ENCODE measurements at regions not wholly inside any gene's neighbourhood (a gene's known extent, or its start where the extent isn't known, plus 50 kb on each side); places are given as distances from the start of the nearest gene placed in this dataset.
"Not testable (repeated sequence)": the region's sequence is repeated elsewhere in the genome, so short reads cannot be mapped to it uniquely, and the experiment has no call there.

GRCh38 chr5:87746891-87747377, 334.2 kb upstream of the CCNH start:
- DNase-seq (ENCODE audit: low read depth): no peak

- DNase-seq (ENCODE audit: low read depth): no peak
These were observed 333.6 kb upstream of the CCNH start for GRCh38 chr5:87746341-87746740.

- no peak for DNase-seq (ENCODE audit: low read depth)
These were observed 329.2 kb upstream of the CCNH start for GRCh38 chr5:87741881-87742280.

- DNase-seq (ENCODE audit: low read depth): no peak
These were observed 323.2 kb upstream of the CCNH start for GRCh38 chr5:87735923-87736322.

- DNase-seq (ENCODE audit: low read depth): no peak
These were observed 321.2 kb upstream of the CCNH start for GRCh38 chr5:87733897-87734296.

- no peak for DNase-seq (ENCODE audit: low read depth)
These were observed 320.4 kb upstream of the CCNH start for GRCh38 chr5:87732875-87733768.

- no peak for DNase-seq (ENCODE audit: low read depth)
These were observed 317.1 kb upstream of the CCNH start for GRCh38 chr5:87729781-87730180.

- no peak for DNase-seq (ENCODE audit: low read depth)
These were observed 309.6 kb upstream of the CCNH start for GRCh38 chr5:87722286-87722685.

- not testable (repeated sequence) for DNase-seq (ENCODE audit: low read depth)
These were observed 305.6 kb upstream of the CCNH start for GRCh38 chr5:87718224-87718925.

- DNase-seq (ENCODE audit: low read depth): no peak
These were observed 305.0 kb upstream of the CCNH start for GRCh38 chr5:87717761-87718160.

- DNase-seq (ENCODE audit: low read depth): no peak
These were observed 293.1 kb upstream of the CCNH start for GRCh38 chr5:87705876-87706275.

- no peak for DNase-seq (ENCODE audit: low read depth)
These were observed 274.2 kb upstream of the CCNH start for GRCh38 chr5:87686975-87687374.

GRCh38 chr5:87686018-87686417, 273.3 kb upstream of the CCNH start:
- no peak for DNase-seq (ENCODE audit: low read depth)

- no peak for DNase-seq (ENCODE audit: low read depth)
These were observed 261.5 kb upstream of the CCNH start for GRCh38 chr5:87674235-87674634.

- no peak for DNase-seq (ENCODE audit: low read depth)
These were observed 258.4 kb upstream of the CCNH start for GRCh38 chr5:87671146-87671545.

- DNase-seq (ENCODE audit: low read depth): no peak
These were observed 252.4 kb upstream of the CCNH start for GRCh38 chr5:87665166-87665565.

- no peak for DNase-seq (ENCODE audit: low read depth)
These were observed 249.2 kb upstream of the CCNH start for GRCh38 chr5:87661784-87662566.

- DNase-seq (ENCODE audit: low read depth): no peak
These were observed 240.5 kb upstream of the CCNH start for GRCh38 chr5:87653242-87653641.

GRCh38 chr5:87650284-87650683, 237.6 kb upstream of the CCNH start:
- DNase-seq (ENCODE audit: low read depth): no peak

- no peak for DNase-seq (ENCODE audit: low read depth)
These were observed 236.7 kb upstream of the CCNH start for GRCh38 chr5:87649455-87649854.

GRCh38 chr5:87645224-87645623, 232.5 kb upstream of the CCNH start:
- DNase-seq (ENCODE audit: low read depth): no peak

- DNase-seq (ENCODE audit: low read depth): no peak
These were observed 228.2 kb upstream of the CCNH start for GRCh38 chr5:87640902-87641301.

Data from activated gamma-delta T cell treated with anti-CD3 and anti-CD28 coated beads, Interleukin-2, amount 50 U/mL, for 16 hours (primary cell).